Activated naive CD8-positive, alpha-beta T cell treated with anti-CD3 and anti-CD28 coated beads, Interleukin-2, amount 10 ng/mL, durations not matched to agents 7 days and 5 days (primary cell): ENCODE measurements at regions not wholly inside any gene's neighbourhood (a gene's known extent, or its start where the extent isn't known, plus 50 kb on each side); places are given as distances from the start of the nearest gene placed in this dataset.
"Not testable (repeated sequence)": the region's sequence is repeated elsewhere in the genome, so short reads cannot be mapped to it uniquely, and the experiment has no call there.

Source experiments
- ATAC-seq: fragments of 150-1000 bp; cut with Tn5 transposase; one replicate; pipeline ENCODE4 v1.10.0; 2021; ENCODE audit warnings: low read depth, moderate library complexity
- POLR2A ChIA-PET: fragments of 350-600 bp; sonication (Branson Sonifier 250); formaldehyde crosslinking; loops from one replicate; lab custom pipeline; 2021; ENCODE audit warnings: antibody characterized with exemption; lab: Charles Lee
- DNase-seq: peaks from one replicate; pipeline ENCODE4 v3.0.0; 2021
- H3K27ac Mint-ChIP-seq: one replicate; pipeline ENCODE4 v1.8.0; 2022; ENCODE audit warnings: mild to moderate bottlenecking, mixed read lengths
- H3K27me3 Mint-ChIP-seq: one replicate; pipeline ENCODE4 v1.8.0; 2022; ENCODE audit warnings: mild to moderate bottlenecking, moderate library complexity, mixed read lengths
- H3K36me3 Mint-ChIP-seq: one replicate; pipeline ENCODE4 v1.8.0; 2021; ENCODE audit warnings: mild to moderate bottlenecking, mixed read lengths
- H3K4me1 Mint-ChIP-seq: one replicate; pipeline ENCODE4 v1.8.0; 2021; ENCODE audit warnings: mixed read lengths
- H3K4me3 Mint-ChIP-seq: one replicate; pipeline ENCODE4 v1.8.0; 2022; ENCODE audit warnings: mild to moderate bottlenecking, moderate library complexity, mixed read lengths
- H3K9me3 Mint-ChIP-seq: one replicate; pipeline ENCODE4 v1.8.0; 2021; ENCODE audit warnings: mixed read lengths

DNA sequence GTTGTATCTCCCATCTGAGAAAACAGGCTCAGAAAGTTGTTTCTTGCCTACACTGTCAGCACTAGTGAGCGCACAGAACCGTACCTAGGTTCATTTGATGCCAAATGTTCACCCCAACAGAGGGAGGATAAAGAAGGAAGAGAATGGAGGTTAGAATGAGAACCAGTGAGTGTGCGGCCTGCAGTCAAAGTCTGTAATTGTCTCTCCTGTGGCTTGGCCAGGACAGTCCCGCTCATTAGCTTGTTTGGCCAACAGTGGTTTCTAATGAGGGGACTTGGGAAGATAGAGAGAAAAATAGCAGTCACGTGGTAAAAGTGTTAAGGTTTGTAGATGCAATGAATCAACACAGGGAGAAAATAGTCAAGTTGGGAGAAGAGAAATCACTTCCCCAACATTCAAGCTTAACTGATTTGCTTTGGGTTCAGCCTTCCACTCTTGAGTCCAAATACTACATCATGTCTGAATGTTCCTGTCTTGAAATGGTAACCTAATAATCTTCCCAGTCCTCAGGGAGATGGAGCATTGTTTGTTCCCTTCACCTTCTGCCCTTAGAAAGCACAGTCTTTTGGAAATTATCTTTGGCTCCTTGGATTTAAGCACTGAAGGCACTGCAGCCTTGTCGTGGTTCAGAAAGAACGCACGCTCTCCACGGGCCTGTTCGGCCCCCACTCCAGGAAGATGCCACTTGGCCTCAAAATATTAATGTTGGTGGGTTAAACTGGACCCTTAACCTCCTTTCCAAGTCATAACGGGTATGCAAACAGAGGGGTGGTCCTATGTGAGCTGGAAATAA is 360.4 kb upstream of the ZNF32 start:
- Mint-ChIP-seq H3K27ac (no peak overlapping the region), H3K36me3 (no peaks in the 10 kb centered on the region), H3K9me3 (no peaks in the 10 kb centered on the region), H3K4me1 (peaks cover 9% of the 10 kb centered on the region), H3K27me3 (peaks cover 6% of the 10 kb centered on the region), H3K4me3 (no peak overlapping the region)
- DNase-seq (no peak), ATAC-seq (no peak)
- POLR2A ChIA-PET, result no interaction called here

DNA sequence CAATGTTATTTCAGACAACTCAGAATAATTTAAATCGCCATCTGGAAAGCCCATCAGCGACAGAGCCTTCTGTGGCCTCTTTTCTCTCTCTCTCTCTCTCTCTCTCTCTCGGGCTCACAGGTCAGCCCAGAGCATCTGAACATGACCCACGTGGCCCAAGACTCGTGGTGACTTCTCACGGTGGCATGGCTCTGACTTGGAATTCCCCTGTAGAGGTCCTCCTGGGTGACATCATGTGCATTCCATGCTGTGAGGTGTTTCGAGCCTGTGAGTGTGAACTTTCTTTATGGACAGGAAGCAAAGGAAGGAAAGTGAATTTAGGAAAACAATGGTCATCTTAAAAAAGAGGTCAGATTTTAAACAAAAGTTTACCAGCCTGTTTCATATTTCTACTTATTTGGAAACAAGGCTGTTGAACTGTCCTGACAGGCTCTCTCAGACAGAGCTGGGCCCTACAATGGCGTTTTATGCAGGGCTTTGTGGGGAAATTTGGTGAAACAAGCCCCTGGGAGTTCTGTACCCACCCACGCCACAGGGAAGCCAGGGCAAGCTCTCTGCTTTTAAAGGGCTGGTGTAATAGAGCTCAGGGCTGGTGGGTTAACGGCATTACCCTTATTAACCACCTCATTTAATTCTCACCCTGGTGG is 359.7 kb upstream of the ZNF32 start:
- Mint-ChIP-seq H3K27me3 (peaks cover 10% of the 10 kb centered on the region), H3K36me3 (no peaks in the 10 kb centered on the region), H3K4me1 (peaks cover 9% of the 10 kb centered on the region), H3K4me3 (no peak overlapping the region), H3K27ac (no peak overlapping the region), H3K9me3 (no peaks in the 10 kb centered on the region)
- no peak for ATAC-seq
- POLR2A ChIA-PET, result no interaction called here
- no peak for DNase-seq

DNA sequence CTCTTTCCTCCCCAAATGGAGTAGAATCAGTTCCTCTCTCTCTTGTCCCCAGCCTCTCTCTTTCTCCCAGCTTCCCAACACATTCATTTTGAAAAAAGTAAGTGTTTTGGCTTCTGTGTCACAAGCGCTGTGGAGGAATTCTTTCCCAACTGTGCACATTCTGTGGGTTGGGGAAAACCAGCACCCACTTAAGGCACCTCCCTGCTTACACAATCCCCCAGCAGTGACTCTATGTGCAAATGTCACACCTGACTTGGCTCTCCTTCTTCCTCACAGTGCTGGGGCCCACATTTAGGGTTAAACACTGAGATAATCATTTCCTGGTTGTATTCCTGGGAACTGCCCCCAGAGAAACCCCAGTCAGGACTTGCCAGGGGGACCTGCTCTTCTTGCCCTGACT is 358.1 kb upstream of the ZNF32 start:
- H3K4me3 Mint-ChIP-seq, result no peak overlapping the region
- POLR2A ChIA-PET, result no interaction called here

DNA sequence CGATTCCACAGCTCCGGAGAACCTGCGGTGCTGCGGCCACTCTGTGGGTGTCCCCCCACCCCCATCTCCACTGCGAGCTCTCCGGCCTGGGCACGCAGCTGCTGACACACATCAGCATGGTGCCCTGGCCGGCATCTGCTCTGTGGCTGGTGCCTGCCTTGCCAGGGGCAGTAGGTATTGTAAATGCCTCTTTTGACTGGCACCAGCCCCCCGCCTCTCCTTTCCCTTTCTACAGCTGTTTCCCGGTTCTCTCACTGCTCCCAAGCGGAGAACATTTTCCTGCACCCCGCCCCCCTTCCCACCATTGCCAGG is 357.1 kb upstream of the ZNF32 start:
- POLR2A ChIA-PET, result no interaction called here
- H3K9me3 Mint-ChIP-seq, result no peaks in the 10 kb centered on the region
- H3K4me1 Mint-ChIP-seq, result peaks cover 2% of the 10 kb centered on the region
- no peak for ATAC-seq
- no peak overlapping the region for H3K4me3 Mint-ChIP-seq
- peaks cover 20% of the 10 kb centered on the region for H3K27me3 Mint-ChIP-seq
- DNase-seq, result no peak
- no peaks in the 10 kb centered on the region for H3K36me3 Mint-ChIP-seq
- no peak overlapping the region for H3K27ac Mint-ChIP-seq

More for the DNA sequence above, 358.1 kb upstream of the ZNF32 start:
- no peak for DNase-seq
- peaks cover 9% of the 10 kb centered on the region for H3K4me1 Mint-ChIP-seq
- no peak overlapping the region for H3K27ac Mint-ChIP-seq
- H3K27me3 Mint-ChIP-seq, result peaks cover 18% of the 10 kb centered on the region
- H3K36me3 Mint-ChIP-seq, result no peaks in the 10 kb centered on the region
- no peak for ATAC-seq
- H3K9me3 Mint-ChIP-seq, result no peaks in the 10 kb centered on the region

DNA sequence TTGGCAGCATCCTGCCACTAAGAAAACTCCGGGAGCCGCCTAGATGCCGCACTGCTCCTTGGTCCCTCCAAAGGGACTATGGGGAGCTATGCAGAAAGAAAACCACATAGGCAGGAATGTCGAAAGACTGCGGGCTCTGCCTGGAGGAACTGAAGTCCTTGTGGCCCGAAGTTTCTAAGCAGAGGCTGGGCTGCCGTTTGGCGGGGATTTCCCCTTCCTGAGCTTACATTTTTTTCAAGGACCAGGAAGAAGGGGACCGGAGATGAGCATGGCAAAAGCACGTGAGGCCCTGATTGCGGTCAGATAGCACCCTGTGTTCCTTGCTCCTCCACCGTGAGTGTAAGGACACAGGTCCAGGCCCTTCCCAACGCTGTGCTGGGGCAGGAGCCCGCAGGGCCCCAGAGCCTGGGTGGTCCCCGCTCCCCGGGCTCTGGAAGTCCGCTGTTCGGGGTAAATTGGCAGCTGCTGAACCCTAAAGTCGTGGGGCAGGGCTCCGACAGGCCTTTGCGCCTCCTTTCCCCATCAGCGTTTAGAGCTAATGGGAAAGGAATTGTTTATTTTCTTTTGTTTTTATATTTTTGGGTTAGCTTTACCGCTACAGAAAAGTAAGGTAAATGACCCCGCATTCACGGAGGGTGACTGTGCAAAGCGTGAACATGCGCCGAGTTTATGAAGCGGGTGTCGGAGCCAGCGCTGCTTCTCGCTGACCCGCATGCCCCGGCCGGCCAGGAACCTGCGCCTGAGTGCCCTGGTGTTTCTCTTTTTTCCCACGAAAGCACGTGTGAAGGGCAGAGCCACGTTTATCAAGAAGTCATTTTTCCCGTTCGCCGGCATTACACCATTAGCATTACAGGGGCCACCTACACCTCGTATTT is 356.5 kb upstream of the ZNF32 start:
- H3K4me3 Mint-ChIP-seq, result no peak overlapping the region
- no peaks in the 10 kb centered on the region for H3K36me3 Mint-ChIP-seq
- ATAC-seq (no peak), DNase-seq (no peak)
- H3K27ac Mint-ChIP-seq, result no peak overlapping the region
- H3K27me3 Mint-ChIP-seq, result peaks cover 20% of the 10 kb centered on the region
- no peaks in the 10 kb centered on the region for H3K4me1 Mint-ChIP-seq
- POLR2A ChIA-PET, result no interaction called here
- no peaks in the 10 kb centered on the region for H3K9me3 Mint-ChIP-seq

DNA sequence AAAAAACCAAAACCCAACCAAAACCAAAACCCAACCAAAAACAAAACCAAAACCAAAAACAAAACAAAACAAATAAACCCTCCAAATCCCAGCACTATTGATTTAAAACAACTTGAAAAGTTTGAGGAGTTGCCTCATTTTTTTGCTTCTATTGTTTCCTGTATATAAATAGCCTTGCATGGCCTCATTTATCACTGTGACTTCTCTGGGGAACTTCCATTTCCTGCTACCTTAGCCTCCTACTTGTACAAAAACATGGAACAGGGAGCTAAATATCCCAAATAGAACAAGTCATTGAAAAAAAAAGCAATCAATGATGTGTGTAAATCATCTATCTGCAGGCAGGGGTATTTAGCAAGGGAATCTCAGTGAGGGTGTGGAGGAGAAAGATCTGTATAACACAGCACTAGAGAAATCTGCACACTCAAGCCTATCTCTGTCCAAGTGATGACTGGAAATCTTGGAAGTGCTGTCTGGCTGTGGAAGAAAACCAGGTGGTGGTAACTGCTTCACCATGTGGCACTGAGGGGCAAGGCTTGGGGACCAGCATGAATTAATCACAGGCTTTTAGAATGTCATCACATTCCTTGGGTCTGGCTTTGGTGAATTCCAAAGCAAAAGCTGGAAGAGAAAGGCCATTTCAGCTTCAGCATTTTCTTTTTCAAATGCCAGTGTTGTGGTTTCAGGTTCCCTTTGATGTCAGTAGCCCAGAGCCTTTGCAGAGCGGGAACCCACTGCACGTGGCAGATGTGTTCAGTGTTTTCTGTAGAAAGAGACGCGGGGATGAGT is 349.5 kb upstream of the ZNF32 start:
- DNase-seq (no peak), ATAC-seq (no peak)
- Mint-ChIP-seq H3K27me3 (peaks cover 18% of the 10 kb centered on the region), H3K27ac (no peak overlapping the region), H3K4me3 (no peak overlapping the region), H3K9me3 (peaks cover 6% of the 10 kb centered on the region), H3K4me1 (peaks cover 2% of the 10 kb centered on the region), H3K36me3 (no peaks in the 10 kb centered on the region)
- POLR2A ChIA-PET, result no interaction called here

DNA sequence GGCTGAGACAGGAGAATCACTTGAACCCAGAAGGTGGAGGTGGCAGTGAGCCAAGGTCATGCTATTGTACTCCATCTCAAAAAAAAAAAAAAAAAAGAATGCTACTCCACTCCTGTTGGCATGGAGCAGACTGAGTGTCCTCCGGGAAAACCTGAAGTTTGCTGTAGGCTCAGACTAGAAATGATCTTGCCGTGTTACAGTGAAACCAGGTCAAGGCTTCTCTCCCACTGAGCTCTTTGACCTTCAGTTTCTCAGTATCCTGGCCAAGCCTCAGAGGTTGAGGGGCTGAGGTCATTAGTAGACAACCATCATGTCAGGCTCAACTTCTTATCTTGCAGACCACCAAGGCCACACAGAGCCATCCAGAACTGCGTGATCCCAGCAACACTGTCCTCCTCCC is 348.6 kb upstream of the ZNF32 start:
- POLR2A ChIA-PET, result no interaction called here
- no peak overlapping the region for H3K4me3 Mint-ChIP-seq
- no peak for ATAC-seq

DNA sequence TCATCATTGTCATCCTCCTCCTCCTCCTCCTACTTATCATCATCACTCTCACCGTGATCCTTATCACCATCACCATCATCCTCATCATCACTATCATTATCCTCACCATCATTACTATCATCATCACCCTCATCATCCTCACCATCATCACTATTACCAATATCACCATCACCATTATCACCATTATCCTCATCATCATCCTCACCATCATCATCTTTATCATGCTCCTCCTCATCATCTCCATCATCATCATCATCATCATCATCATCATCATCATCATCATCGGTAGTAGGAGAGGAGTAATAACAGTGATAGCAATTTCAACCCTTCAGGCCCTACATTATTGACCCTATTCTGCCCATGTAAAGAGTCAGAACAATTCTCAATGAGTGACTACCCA is 345.9 kb upstream of the ZNF32 start:
- no peak for ATAC-seq
- POLR2A ChIA-PET, result no interaction called here
- Mint-ChIP-seq H3K4me3 (no peak overlapping the region), H3K27me3 (peaks cover 9% of the 10 kb centered on the region), H3K9me3 (peaks cover 9% of the 10 kb centered on the region), H3K27ac (no peak overlapping the region), H3K36me3 (no peaks in the 10 kb centered on the region), H3K4me1 (peaks cover 2% of the 10 kb centered on the region)
- no peak for DNase-seq

More for the DNA sequence above, 348.6 kb upstream of the ZNF32 start:
- no peak overlapping the region for H3K27ac Mint-ChIP-seq
- H3K36me3 Mint-ChIP-seq, result no peaks in the 10 kb centered on the region
- peaks cover 9% of the 10 kb centered on the region for H3K9me3 Mint-ChIP-seq
- H3K27me3 Mint-ChIP-seq, result peaks cover 15% of the 10 kb centered on the region
- H3K4me1 Mint-ChIP-seq, result peaks cover 2% of the 10 kb centered on the region
- no peak for DNase-seq

DNA sequence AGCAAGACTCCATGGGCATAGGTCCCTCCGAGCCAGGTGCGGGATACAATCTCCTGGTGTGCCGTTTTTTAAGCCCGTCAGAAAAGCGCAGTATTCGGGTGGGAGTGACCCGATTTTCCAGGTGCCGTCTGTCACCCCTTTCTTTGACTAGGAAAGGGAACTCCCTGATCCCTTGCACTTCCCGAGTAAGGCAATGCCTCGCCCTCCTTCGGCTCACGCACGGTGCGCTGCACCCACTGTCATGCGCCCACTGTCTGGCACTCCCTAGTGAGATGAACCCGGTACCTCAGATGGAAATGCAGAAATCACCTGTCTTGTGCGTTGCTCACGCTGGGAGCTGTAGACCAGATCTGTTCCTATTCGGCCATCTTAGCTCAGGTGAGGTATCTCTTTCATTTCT is 344.1 kb upstream of the ZNF32 start:
- H3K4me3 Mint-ChIP-seq, H3K4me1 Mint-ChIP-seq, POLR2A ChIA-PET, H3K27me3 Mint-ChIP-seq, H3K36me3 Mint-ChIP-seq, H3K9me3 Mint-ChIP-seq, ATAC-seq, H3K27ac Mint-ChIP-seq, DNase-seq: not testable (repeated sequence)

DNA sequence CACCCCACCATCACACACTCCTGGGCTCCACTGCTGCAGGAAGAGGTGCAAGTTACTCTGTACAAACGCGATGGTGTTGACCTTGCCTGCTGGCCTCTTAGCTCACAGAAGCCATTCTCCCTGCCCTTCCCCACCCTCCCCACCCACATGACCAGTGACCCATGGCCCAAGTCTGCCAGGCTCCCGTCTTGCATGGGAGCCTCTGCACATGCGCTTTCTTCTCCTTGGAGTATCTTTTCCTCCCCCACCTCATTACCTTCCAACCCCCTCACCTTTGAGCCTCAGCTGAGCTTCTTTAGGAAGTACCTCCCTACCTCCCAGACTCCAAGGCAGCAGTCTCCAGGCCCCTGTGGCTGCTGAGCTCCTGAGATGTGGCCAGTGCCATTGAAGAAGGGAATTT is 337.7 kb upstream of the ZNF32 start:
- Mint-ChIP-seq H3K36me3 (no peaks in the 10 kb centered on the region), H3K27ac (no peak overlapping the region), H3K27me3 (peaks cover 2% of the 10 kb centered on the region), H3K9me3 (no peaks in the 10 kb centered on the region), H3K4me1 (no peaks in the 10 kb centered on the region), H3K4me3 (no peak overlapping the region)
- POLR2A ChIA-PET, result no interaction called here
- no peak for DNase-seq
- ATAC-seq, result no peak

DNA sequence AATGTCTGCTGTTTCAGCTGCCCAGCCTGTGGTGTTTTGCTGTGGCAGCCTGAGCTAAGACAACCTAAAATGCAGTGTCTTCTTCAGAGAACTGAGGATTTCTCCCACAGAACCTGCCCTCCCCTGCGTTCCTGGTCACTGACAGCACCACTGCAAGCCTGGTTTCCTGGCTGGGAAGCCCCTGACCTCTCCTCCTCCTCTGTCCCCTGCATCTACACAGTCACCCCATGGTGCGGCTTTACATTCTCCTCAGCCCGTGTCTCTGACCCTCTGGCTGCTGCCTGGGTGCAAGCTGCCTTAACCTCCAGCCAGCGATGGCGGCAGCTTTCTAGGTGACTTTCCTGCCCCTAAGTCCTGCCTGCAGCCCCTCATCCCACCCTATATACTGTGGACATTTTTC is 337.3 kb upstream of the ZNF32 start:
- Mint-ChIP-seq H3K4me3 (no peak overlapping the region), H3K9me3 (no peaks in the 10 kb centered on the region), H3K4me1 (no peaks in the 10 kb centered on the region), H3K27me3 (no peaks in the 10 kb centered on the region), H3K36me3 (no peaks in the 10 kb centered on the region), H3K27ac (no peak overlapping the region)
- ATAC-seq, result no peak
- POLR2A ChIA-PET, result no interaction called here
- DNase-seq, result no peak

DNA sequence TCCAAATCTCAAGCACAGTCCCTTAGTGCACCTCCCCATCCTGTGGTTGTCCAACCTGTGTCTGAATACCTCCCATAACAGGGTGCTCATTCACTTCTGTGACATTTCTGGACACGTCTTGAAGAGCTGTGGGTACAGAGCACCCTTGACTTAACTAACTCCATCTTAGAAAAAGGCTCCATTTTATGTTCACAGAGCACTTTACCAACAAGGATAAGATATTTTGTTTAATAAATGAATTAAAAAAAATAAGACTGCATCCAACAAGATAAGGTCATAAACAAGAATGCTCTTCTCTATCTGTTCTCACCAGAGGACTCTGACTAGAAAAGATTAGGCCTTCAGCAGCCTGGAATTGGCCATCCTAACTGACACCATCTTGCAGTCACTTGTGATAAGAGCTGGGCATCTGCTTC is 335.2 kb upstream of the ZNF32 start:
- no peak for ATAC-seq
- Mint-ChIP-seq H3K27ac (no peak overlapping the region), H3K4me1 (peaks cover 7% of the 10 kb centered on the region), H3K4me3 (no peak overlapping the region), H3K36me3 (no peaks in the 10 kb centered on the region), H3K9me3 (no peaks in the 10 kb centered on the region), H3K27me3 (peaks cover 2% of the 10 kb centered on the region)
- DNase-seq, result no peak
- POLR2A ChIA-PET, result no interaction called here

DNA sequence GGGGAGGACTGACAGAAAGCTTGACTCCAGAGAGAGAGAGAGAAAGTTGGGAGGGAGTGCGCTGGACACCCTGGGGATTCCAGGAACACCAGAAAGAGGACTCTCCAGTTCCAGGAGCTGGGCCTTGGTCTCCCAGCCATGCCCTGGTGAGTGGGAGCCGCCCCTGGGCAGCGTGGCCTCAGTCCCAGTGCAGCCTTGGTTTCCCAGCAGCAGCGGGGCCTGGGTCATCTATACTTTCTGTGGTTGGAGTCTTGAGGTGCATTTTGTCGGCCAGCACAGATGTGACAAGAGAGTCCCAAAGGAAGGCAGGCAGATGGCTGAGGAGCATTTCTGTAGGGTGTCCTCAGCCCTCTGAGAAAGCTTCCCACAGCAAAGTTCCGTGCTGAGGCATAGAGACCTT is 334.7 kb upstream of the ZNF32 start:
- ATAC-seq (no peak), DNase-seq (no peak)
- POLR2A ChIA-PET, result no interaction called here
- Mint-ChIP-seq H3K27me3 (peaks cover 2% of the 10 kb centered on the region), H3K36me3 (no peaks in the 10 kb centered on the region), H3K4me3 (no peak overlapping the region), H3K9me3 (no peaks in the 10 kb centered on the region), H3K27ac (no peak overlapping the region), H3K4me1 (peaks cover 7% of the 10 kb centered on the region)
